HEK293 (cell line): ENCODE measurements at regions not wholly inside any gene's neighbourhood (a gene's known extent, or its start where the extent isn't known, plus 50 kb on each side); places are given as distances from the start of the nearest gene placed in this dataset.

Experiments used
- CTCF ChIA-PET: fragments of 350-600 bp; formaldehyde crosslinking; extraction: SDS; loops from one replicate; lab custom pipeline; 2021; ENCODE audit warnings: antibody characterized with exemption; lab: Yijun Ruan, JAX
- POLR2A ChIA-PET: fragments of 300-600 bp; formaldehyde crosslinking; extraction: SDS; loops from one replicate; lab custom pipeline; 2020; ENCODE audit warnings: antibody characterized with exemption, inconsistent platforms; lab: Yijun Ruan, JAX
- H3K27ac ChIP-seq: fragments of 200-500 bp; sonication (Bioruptor generic); 2 replicates; pipeline ENCODE4 v1.5.1; 2014; ENCODE audit warnings: low read depth, low read length, control low read depth, inconsistent platforms; ENCODE audit errors: extremely low read depth
- H3K36me3 ChIP-seq, 2 experiments: fragments of 200-500 bp in 1 of 2; sonication (Bioruptor generic) in 1 of 2; 1 replicate in 1 of 2; 2 replicates in 1 of 2; pipeline ENCODE4 v1.5.1; 2014 to 2017; ENCODE audit warnings: inconsistent platforms in 2 of 2, low read length in 2 of 2; ENCODE audit not compliant: control insufficient read depth in 2 of 2, insufficient read depth in 1 of 2
- H3K4me1 ChIP-seq: fragments of 200-500 bp; sonication (Bioruptor generic); 2 replicates; pipeline ENCODE4 v1.5.1; 2014; ENCODE audit warnings: mild to moderate bottlenecking, low read length, inconsistent platforms; ENCODE audit not compliant: control insufficient read depth, insufficient read depth
- H3K4me3 ChIP-seq: 2 replicates; pipeline ENCODE4 v1.5.1; 2011; ENCODE audit warnings: low read depth, mild to moderate bottlenecking, control low read depth, low read length, moderate library complexity
- H3K9me3 ChIP-seq: fragments of 200-500 bp; sonication (Bioruptor generic); 2 replicates; pipeline ENCODE4 v1.5.1; 2014; ENCODE audit warnings: low read depth, low read length, inconsistent platforms; ENCODE audit not compliant: control insufficient read depth, insufficient read depth
- HOXA7 ChIP-seq: sonication (generic); formaldehyde crosslinking; IDR thresholded peaks from 2 replicates; pipeline ENCODE4 v1.8.1; 2022; ENCODE audit warnings: missing genetic modification reagents, borderline replicate concordance
- ZBTB8A ChIP-seq: fragments of 450-650 bp; formaldehyde crosslinking; IDR thresholded peaks from 2 replicates; pipeline ENCODE4 v1.5.1; 2016; ENCODE audit warnings: missing biosample characterization, missing genetic modification characterization
- ZFHX2 ChIP-seq: fragments of 450-650 bp; formaldehyde crosslinking; conservative IDR thresholded peaks from 2 replicates; pipeline ENCODE4 v1.5.1; 2016; ENCODE audit warnings: missing biosample characterization, missing genetic modification characterization
- ZFP37 ChIP-seq: fragments of 450-650 bp; formaldehyde crosslinking; IDR thresholded peaks from 2 replicates; pipeline ENCODE4 v1.5.1; 2016; ENCODE audit warnings: missing biosample characterization, missing genetic modification characterization
- ZNF10 ChIP-seq: fragments of 450-650 bp; formaldehyde crosslinking; IDR thresholded peaks from 2 replicates; pipeline ENCODE4 v1.5.1; 2017; ENCODE audit warnings: missing biosample characterization, missing genetic modification characterization
- ZNF132 ChIP-seq: fragments of 450-650 bp; formaldehyde crosslinking; IDR thresholded peaks from 2 replicates; pipeline ENCODE4 v1.5.1; 2017; ENCODE audit warnings: missing biosample characterization, missing genetic modification characterization, borderline replicate concordance
- ZNF202 ChIP-seq: fragments of 450-650 bp; formaldehyde crosslinking; IDR thresholded peaks from 2 replicates; pipeline ENCODE4 v1.5.1; 2016; ENCODE audit warnings: missing biosample characterization, missing genetic modification characterization, borderline replicate concordance
- ZNF311 ChIP-seq: fragments of 450-650 bp; formaldehyde crosslinking; IDR thresholded peaks from 2 replicates; pipeline ENCODE4 v1.5.1; 2017; ENCODE audit warnings: missing biosample characterization, missing genetic modification characterization, borderline replicate concordance
- ZNF366 ChIP-seq: fragments of 450-650 bp; formaldehyde crosslinking; conservative IDR thresholded peaks from 2 replicates; pipeline ENCODE4 v1.5.1; 2016; ENCODE audit warnings: missing biosample characterization, missing genetic modification characterization
- ZNF473 ChIP-seq: fragments of 450-650 bp; formaldehyde crosslinking; IDR thresholded peaks from 2 replicates; pipeline ENCODE4 v1.5.1; 2017; ENCODE audit warnings: missing biosample characterization, missing genetic modification characterization
- ZNF514 ChIP-seq: fragments of 450-650 bp; formaldehyde crosslinking; IDR thresholded peaks from 2 replicates; pipeline ENCODE4 v1.5.1; 2016; ENCODE audit warnings: missing biosample characterization, missing genetic modification characterization
- ZNF530 ChIP-seq: fragments of 450-650 bp; formaldehyde crosslinking; IDR thresholded peaks from 2 replicates; pipeline ENCODE4 v1.5.1; 2016; ENCODE audit warnings: low read depth, missing biosample characterization, missing genetic modification characterization
- ZNF548 ChIP-seq: fragments of 450-650 bp; formaldehyde crosslinking; IDR thresholded peaks from 2 replicates; pipeline ENCODE4 v1.5.1; 2016; ENCODE audit warnings: missing biosample characterization, missing genetic modification characterization
- ZNF555 ChIP-seq: fragments of 450-650 bp; formaldehyde crosslinking; conservative IDR thresholded peaks from 2 replicates; pipeline ENCODE4 v1.5.1; 2017; ENCODE audit warnings: missing biosample characterization, mild to moderate bottlenecking, missing genetic modification characterization, inconsistent platforms
- TF ChIP-seq, protein P1 (sequence below): fragments of 450-650 bp; formaldehyde crosslinking; conservative IDR thresholded peaks from 2 replicates; pipeline ENCODE4 v1.5.1; 2016; ENCODE audit warnings: low read depth, missing biosample characterization, missing genetic modification characterization
- TF ChIP-seq, protein P2 (sequence below): fragments of 450-650 bp; formaldehyde crosslinking; IDR thresholded peaks from 2 replicates; pipeline ENCODE4 v1.5.1; 2016; ENCODE audit warnings: missing biosample characterization, missing genetic modification characterization
- TF ChIP-seq, protein P3 (sequence below): fragments of 450-650 bp; formaldehyde crosslinking; IDR thresholded peaks from 2 replicates; pipeline ENCODE4 v1.5.1; 2016; ENCODE audit warnings: missing biosample characterization, missing genetic modification characterization
- TF ChIP-seq, protein P4 (sequence below): fragments of 450-650 bp; formaldehyde crosslinking; IDR thresholded peaks from 2 replicates; pipeline ENCODE4 v1.5.1; 2016; ENCODE audit warnings: missing biosample characterization, missing genetic modification characterization
- TF ChIP-seq, protein P5 (sequence below): fragments of 450-650 bp; formaldehyde crosslinking; IDR thresholded peaks from 2 replicates; pipeline ENCODE4 v1.5.1; 2017; ENCODE audit warnings: missing biosample characterization, missing genetic modification characterization

DNA sequence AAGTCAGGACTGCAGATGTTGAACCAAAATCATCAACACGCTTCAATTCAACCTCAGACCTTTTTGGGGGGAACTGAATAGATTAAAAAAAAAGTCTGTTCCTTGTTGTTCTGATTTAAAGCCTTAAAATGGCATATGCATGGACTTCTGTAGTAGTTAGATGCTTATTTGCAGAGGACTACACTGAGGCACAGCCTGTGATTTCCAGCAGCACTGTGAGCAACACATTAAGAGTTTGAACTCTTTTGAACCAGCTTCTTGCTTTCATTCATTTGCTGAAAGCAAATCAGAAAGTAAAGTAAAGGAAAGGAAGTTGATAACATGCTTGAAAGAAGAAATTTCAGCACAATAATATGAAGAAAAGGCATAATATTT is 60.7 kb upstream of the DMAC1 start:
- H3K36me3 ChIP-seq: no peaks in the 10 kb centered on the region
- no peaks in the 10 kb centered on the region for H3K9me3 ChIP-seq
- H3K4me1 ChIP-seq: no peaks in the 10 kb centered on the region
- TF ChIP-seq, protein P1, sequence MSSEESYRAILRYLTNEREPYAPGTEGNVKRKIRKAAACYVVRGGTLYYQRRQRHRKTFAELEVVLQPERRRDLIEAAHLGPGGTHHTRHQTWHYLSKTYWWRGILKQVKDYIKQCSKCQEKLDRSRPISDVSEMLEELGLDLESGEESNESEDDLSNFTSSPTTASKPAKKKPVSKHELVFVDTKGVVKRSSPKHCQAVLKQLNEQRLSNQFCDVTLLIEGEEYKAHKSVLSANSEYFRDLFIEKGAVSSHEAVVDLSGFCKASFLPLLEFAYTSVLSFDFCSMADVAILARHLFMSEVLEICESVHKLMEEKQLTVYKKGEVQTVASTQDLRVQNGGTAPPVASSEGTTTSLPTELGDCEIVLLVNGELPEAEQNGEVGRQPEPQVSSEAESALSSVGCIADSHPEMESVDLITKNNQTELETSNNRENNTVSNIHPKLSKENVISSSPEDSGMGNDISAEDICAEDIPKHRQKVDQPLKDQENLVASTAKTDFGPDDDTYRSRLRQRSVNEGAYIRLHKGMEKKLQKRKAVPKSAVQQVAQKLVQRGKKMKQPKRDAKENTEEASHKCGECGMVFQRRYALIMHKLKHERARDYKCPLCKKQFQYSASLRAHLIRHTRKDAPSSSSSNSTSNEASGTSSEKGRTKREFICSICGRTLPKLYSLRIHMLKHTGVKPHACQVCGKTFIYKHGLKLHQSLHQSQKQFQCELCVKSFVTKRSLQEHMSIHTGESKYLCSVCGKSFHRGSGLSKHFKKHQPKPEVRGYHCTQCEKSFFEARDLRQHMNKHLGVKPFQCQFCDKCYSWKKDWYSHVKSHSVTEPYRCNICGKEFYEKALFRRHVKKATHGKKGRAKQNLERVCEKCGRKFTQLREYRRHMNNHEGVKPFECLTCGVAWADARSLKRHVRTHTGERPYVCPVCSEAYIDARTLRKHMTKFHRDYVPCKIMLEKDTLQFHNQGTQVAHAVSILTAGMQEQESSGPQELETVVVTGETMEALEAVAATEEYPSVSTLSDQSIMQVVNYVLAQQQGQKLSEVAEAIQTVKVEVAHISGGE (tag by site-specific recombination): no peak
- TF ChIP-seq, protein P2, sequence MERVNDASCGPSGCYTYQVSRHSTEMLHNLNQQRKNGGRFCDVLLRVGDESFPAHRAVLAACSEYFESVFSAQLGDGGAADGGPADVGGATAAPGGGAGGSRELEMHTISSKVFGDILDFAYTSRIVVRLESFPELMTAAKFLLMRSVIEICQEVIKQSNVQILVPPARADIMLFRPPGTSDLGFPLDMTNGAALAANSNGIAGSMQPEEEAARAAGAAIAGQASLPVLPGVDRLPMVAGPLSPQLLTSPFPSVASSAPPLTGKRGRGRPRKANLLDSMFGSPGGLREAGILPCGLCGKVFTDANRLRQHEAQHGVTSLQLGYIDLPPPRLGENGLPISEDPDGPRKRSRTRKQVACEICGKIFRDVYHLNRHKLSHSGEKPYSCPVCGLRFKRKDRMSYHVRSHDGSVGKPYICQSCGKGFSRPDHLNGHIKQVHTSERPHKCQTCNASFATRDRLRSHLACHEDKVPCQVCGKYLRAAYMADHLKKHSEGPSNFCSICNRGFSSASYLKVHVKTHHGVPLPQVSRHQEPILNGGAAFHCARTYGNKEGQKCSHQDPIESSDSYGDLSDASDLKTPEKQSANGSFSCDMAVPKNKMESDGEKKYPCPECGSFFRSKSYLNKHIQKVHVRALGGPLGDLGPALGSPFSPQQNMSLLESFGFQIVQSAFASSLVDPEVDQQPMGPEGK (tag by site-specific recombination): no peak
- no peak for TF ChIP-seq ZBTB8A (tag by site-specific recombination)
- TF ChIP-seq HOXA7 (CRISPR knock-in tag): no peak
- TF ChIP-seq ZNF202 (tag by site-specific recombination): no peak
- TF ChIP-seq, protein P3, sequence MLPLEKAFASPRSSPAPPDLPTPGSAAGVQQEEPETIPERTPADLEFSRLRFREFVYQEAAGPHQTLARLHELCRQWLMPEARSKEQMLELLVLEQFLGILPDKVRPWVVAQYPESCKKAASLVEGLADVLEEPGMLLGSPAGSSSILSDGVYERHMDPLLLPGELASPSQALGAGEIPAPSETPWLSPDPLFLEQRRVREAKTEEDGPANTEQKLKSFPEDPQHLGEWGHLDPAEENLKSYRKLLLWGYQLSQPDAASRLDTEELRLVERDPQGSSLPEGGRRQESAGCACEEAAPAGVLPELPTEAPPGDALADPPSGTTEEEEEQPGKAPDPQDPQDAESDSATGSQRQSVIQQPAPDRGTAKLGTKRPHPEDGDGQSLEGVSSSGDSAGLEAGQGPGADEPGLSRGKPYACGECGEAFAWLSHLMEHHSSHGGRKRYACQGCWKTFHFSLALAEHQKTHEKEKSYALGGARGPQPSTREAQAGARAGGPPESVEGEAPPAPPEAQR: no peak
- no peak for TF ChIP-seq ZNF548 (tag by site-specific recombination)
- no peak for TF ChIP-seq ZNF311 (tag by site-specific recombination)
- no peak for TF ChIP-seq ZNF132
- no peak for TF ChIP-seq ZNF473 (tag by site-specific recombination)
- TF ChIP-seq, protein P4, sequence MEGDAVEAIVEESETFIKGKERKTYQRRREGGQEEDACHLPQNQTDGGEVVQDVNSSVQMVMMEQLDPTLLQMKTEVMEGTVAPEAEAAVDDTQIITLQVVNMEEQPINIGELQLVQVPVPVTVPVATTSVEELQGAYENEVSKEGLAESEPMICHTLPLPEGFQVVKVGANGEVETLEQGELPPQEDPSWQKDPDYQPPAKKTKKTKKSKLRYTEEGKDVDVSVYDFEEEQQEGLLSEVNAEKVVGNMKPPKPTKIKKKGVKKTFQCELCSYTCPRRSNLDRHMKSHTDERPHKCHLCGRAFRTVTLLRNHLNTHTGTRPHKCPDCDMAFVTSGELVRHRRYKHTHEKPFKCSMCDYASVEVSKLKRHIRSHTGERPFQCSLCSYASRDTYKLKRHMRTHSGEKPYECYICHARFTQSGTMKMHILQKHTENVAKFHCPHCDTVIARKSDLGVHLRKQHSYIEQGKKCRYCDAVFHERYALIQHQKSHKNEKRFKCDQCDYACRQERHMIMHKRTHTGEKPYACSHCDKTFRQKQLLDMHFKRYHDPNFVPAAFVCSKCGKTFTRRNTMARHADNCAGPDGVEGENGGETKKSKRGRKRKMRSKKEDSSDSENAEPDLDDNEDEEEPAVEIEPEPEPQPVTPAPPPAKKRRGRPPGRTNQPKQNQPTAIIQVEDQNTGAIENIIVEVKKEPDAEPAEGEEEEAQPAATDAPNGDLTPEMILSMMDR (tag by site-specific recombination): no peak
- no peak for TF ChIP-seq ZNF514 (tag by site-specific recombination)
- TF ChIP-seq ZNF366 (tag by site-specific recombination): no peak
- TF ChIP-seq ZNF530 (tag by site-specific recombination): no peak
- TF ChIP-seq ZNF555 (tag by site-specific recombination): no peak
- no peak for TF ChIP-seq ZNF10 (tag by site-specific recombination)
- TF ChIP-seq ZFHX2 (tag by site-specific recombination): no peak
- TF ChIP-seq ZFP37: no peak
- TF ChIP-seq, protein P5, sequence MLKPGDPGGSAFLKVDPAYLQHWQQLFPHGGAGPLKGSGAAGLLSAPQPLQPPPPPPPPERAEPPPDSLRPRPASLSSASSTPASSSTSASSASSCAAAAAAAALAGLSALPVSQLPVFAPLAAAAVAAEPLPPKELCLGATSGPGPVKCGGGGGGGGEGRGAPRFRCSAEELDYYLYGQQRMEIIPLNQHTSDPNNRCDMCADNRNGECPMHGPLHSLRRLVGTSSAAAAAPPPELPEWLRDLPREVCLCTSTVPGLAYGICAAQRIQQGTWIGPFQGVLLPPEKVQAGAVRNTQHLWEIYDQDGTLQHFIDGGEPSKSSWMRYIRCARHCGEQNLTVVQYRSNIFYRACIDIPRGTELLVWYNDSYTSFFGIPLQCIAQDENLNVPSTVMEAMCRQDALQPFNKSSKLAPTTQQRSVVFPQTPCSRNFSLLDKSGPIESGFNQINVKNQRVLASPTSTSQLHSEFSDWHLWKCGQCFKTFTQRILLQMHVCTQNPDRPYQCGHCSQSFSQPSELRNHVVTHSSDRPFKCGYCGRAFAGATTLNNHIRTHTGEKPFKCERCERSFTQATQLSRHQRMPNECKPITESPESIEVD (tag by site-specific recombination): no peak
- POLR2A ChIA-PET: no interaction called here
- H3K27ac ChIP-seq: no peak overlapping the region
- H3K4me3 ChIP-seq: no peak overlapping the region
- CTCF ChIA-PET: interaction anchor here (0.7 to 1.0 kb wide), 2 partner anchors 8 to 16 kb away, joined by 3 read pairs; no protein-coding TSS in a partner anchor
